GM12892 (cell line): ENCODE measurements at regions not wholly inside any gene's neighbourhood (a gene's known extent, or its start where the extent isn't known, plus 50 kb on each side); places are given as distances from the start of the nearest gene placed in this dataset.

Experiments
- POLR2A ChIP-seq: IDR thresholded peaks from 2 replicates; pipeline ENCODE4 v1.6.1; 2011; ENCODE audit warnings: low read depth, low read length, control low read depth
- POLR2AphosphoS5 ChIP-seq: IDR thresholded peaks from 2 replicates; pipeline ENCODE4 v1.6.1; 2011; ENCODE audit warnings: low read depth, low read length, control low read depth
- TAF1 ChIP-seq: IDR thresholded peaks from 2 replicates; pipeline ENCODE4 v1.6.1; 2011; ENCODE audit warnings: low read depth, mild to moderate bottlenecking, control low read depth, low read length, borderline replicate concordance

DNA sequence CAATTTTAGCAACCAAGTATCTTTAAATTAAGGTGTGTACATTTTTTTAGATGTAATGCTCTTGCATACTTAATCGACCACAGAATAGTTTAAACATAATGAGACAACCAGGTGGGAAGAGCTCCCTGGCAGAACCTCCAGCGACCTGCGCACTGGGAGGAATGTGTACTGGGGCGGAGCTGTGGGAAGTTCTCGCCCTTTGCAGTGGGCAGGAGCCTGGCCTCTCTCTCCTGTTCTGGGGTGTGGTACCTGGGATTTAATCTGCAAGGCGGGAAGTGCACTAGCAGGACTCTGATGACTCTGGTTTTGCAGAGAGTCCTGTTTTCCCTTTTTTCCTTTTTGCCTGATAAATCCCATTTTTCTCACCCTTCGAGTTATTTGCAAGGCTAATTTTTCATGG, 150.7 kb downstream of the SLC28A3 start:
- TF ChIP-seq POLR2A = no peak
- TF ChIP-seq POLR2AphosphoS5 = no peak
- TF ChIP-seq TAF1 = no peak
